ENCODE measurements at regions not wholly inside any gene's neighbourhood (a gene's known extent, or its start where the extent isn't known, plus 50 kb on each side); places are given as distances from the start of the nearest gene placed in this dataset.

DNA sequence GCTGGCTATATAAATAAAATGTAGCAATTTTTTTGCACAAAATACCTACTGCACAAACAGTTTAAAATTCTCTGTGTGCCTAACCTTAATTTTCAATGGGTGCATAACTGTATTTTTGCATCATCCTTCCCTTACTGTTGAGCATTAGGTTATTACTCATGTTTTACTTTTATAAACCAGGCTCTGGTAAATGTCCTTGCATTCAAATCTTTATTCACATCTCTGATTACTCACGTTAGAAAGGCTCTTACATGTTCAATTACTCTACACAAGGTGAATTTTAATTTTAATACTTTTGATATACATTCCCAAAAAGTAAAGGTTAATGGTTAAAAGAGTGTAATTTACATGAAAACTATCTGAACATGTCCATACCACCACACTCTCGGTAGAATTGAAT, 246.1 kb downstream of the PRELID2 start:
- TF ChIP-seq POLR2A (IDR thresholded peaks at IDR 0.05) (no peak), CTCF (IDR thresholded peaks at IDR 0.05) (no peak), POLR2AphosphoS5 (IDR thresholded peaks at IDR 0.05) (no peak)

Data from stomach (tissue), 4 donors.